GM18867 (cell line): ENCODE measurements at regions not wholly inside any gene's neighbourhood (a gene's known extent, or its start where the extent isn't known, plus 50 kb on each side); places are given as distances from the start of the nearest gene placed in this dataset.
"Not testable (repeated sequence)": the region's sequence is repeated elsewhere in the genome, so short reads cannot be mapped to it uniquely, and the experiment has no call there.

ENCODE experiments used
- ATAC-seq: cut with Tn5 transposase; IDR thresholded peaks from one replicate; pipeline ENCODE4 v1.9.1; 2021; ENCODE audit warnings: mild to moderate bottlenecking, moderate library complexity; ENCODE audit not compliant: unreplicated experiment

GRCh38 chr4:134539729-134540231, 338.2 kb upstream of the PABPC4L start:
- no peak for ATAC-seq

- ATAC-seq, result no peak
Measured at GRCh38 chr4:134537701-134538100, 336.1 kb upstream of the PABPC4L start.

- no peak for ATAC-seq
Measured at GRCh38 chr4:134533068-134533467, 331.5 kb upstream of the PABPC4L start.

- ATAC-seq, result no peak
Measured at GRCh38 chr4:134531013-134531412, 329.4 kb upstream of the PABPC4L start.

GRCh38 chr4:134529629-134530028, 328.0 kb upstream of the PABPC4L start:
- ATAC-seq, result no peak

- no peak for ATAC-seq
Measured at GRCh38 chr4:134518574-134519217, 317.1 kb upstream of the PABPC4L start.

GRCh38 chr4:134510544-134510943, 309.0 kb upstream of the PABPC4L start:
- no peak for ATAC-seq

- ATAC-seq, result no peak
Measured at GRCh38 chr4:134505511-134505910, 303.9 kb upstream of the PABPC4L start.

GRCh38 chr4:134501973-134502643, 300.5 kb upstream of the PABPC4L start:
- ATAC-seq, result no peak

GRCh38 chr4:134501488-134501887, 299.9 kb upstream of the PABPC4L start:
- not testable (repeated sequence) for ATAC-seq

GRCh38 chr4:134499074-134499473, 297.5 kb upstream of the PABPC4L start:
- ATAC-seq, result no peak

- no peak for ATAC-seq
Measured at GRCh38 chr4:134490863-134491262, 289.3 kb upstream of the PABPC4L start.

GRCh38 chr4:134483514-134483913, 281.9 kb upstream of the PABPC4L start:
- ATAC-seq, result not testable (repeated sequence)

GRCh38 chr4:134471569-134471968, 270.0 kb upstream of the PABPC4L start:
- ATAC-seq, result no peak

- no peak for ATAC-seq
Measured at GRCh38 chr4:134470544-134470943, 269.0 kb upstream of the PABPC4L start.

GRCh38 chr4:134465417-134465816, 263.8 kb upstream of the PABPC4L start:
- ATAC-seq, result no peak

GRCh38 chr4:134463771-134464170, 262.2 kb upstream of the PABPC4L start:
- ATAC-seq, result no peak

GRCh38 chr4:134426821-134427220, 225.2 kb upstream of the PABPC4L start:
- no peak for ATAC-seq

GRCh38 chr4:134425756-134426155, 224.2 kb upstream of the PABPC4L start:
- no peak for ATAC-seq

GRCh38 chr4:134422776-134423175, 221.2 kb upstream of the PABPC4L start:
- no peak for ATAC-seq

GRCh38 chr4:134421734-134422133, 220.1 kb upstream of the PABPC4L start:
- ATAC-seq, result no peak

- ATAC-seq, result no peak
Measured at GRCh38 chr4:134408897-134409296, 207.3 kb upstream of the PABPC4L start.
